Prostate gland (tissue), 2 donors: ENCODE measurements at regions not wholly inside any gene's neighbourhood (a gene's known extent, or its start where the extent isn't known, plus 50 kb on each side); places are given as distances from the start of the nearest gene placed in this dataset.

Source experiments
- CTCF ChIP-seq, 4 experiments: fragments of 200-600 bp in 2 of 4; fragments of 450-650 bp in 2 of 4; sonication (generic) in 2 of 4; IDR thresholded peaks; 1 replicate in 3 of 4; 2 replicates in 1 of 4; pipeline ENCODE4 v1.5.1; 2016 to 2019; ENCODE audit warnings: antibody characterized with exemption in 4 of 4, mild to moderate bottlenecking in 2 of 4, moderate library complexity in 2 of 4
- POLR2A ChIP-seq: fragments of 450-650 bp; IDR thresholded peaks from one replicate; pipeline ENCODE4 v1.6.1; 2016; ENCODE audit warnings: antibody characterized with exemption, mild to moderate bottlenecking

- TF ChIP-seq CTCF (IDR thresholded peaks at IDR 0.05) (no peak), POLR2A (no peak)
Observed at GRCh38 chr18:40607542-40608148, 1347.4 kb upstream of the PIK3C3 start.
